ENCODE measurements at regions not wholly inside any gene's neighbourhood (a gene's known extent, or its start where the extent isn't known, plus 50 kb on each side); places are given as distances from the start of the nearest gene placed in this dataset.

- WGBS, 2 donors, result 55 to 69% methylated on average over 3 of the region's 3 CpGs
- intact Hi-C loops (cut with DNase I), result no loop called here
Observed at GRCh38 chr20:24275946-24276705, 193.3 kb upstream of the SYNDIG1 start.

GRCh38 chr20:24273251-24273650, 196.2 kb upstream of the SYNDIG1 start:
- H3K27ac ChIP-seq, result no peak overlapping the region
- intact Hi-C loops (cut with DNase I), result no loop called here
- no peak for DNase-seq
- no peaks in the 10 kb centered on the region for H3K9me3 ChIP-seq
- TF ChIP-seq CTCF (IDR thresholded peaks at IDR 0.05), result no peak
- no peak for TF ChIP-seq POLR2A (IDR thresholded peaks at IDR 0.05)
- no peak for TF ChIP-seq EP300 (IDR thresholded peaks at IDR 0.05)
- no peak for TF ChIP-seq POLR2AphosphoS5 (IDR thresholded peaks at IDR 0.05)
- H3K36me3 ChIP-seq, result no peaks in the 10 kb centered on the region
- H3K27me3 ChIP-seq, result no peaks in the 10 kb centered on the region
- no peak overlapping the region for H3K4me3 ChIP-seq
- no peaks in the 10 kb centered on the region for H3K4me1 ChIP-seq

More at GRCh38 chr20:24275946-24276705, 193.3 kb upstream of the SYNDIG1 start:
- TF ChIP-seq POLR2AphosphoS5 (IDR thresholded peaks at IDR 0.05) (no peak), CTCF (IDR thresholded peaks at IDR 0.05) (no peak), EP300 (IDR thresholded peaks at IDR 0.05) (no peak)
- Histone ChIP-seq H3K4me1 (no peaks in the 10 kb centered on the region), H3K4me3 (no peak overlapping the region), H3K36me3 (no peaks in the 10 kb centered on the region), H3K27ac (no peak overlapping the region), H3K9me3 (no peaks in the 10 kb centered on the region), H3K27me3 (no peaks in the 10 kb centered on the region)
- no peak for DNase-seq

- H3K9me3 ChIP-seq, result no peaks in the 10 kb centered on the region
- intact Hi-C loops (cut with DNase I), result no loop called here
- H3K4me1 ChIP-seq, result peaks cover 0 to 8% (median 0%) of the 10 kb centered on the region in 4 donors
- H3K4me3 ChIP-seq, result no peak overlapping the region
- H3K36me3 ChIP-seq, result no peaks in the 10 kb centered on the region
- H3K27me3 ChIP-seq, result peaks cover 0 to 9% (median 0%) of the 10 kb centered on the region in 3 donors
- WGBS, 2 donors, result 64% methylated on average over 3 of the region's 3 CpGs
- no peak for DNase-seq
- no peak for TF ChIP-seq EP300 (IDR thresholded peaks at IDR 0.05)
- no peak for TF ChIP-seq POLR2A (IDR thresholded peaks at IDR 0.05)
- no peak for TF ChIP-seq POLR2AphosphoS5 (IDR thresholded peaks at IDR 0.05)
- TF ChIP-seq CTCF (IDR thresholded peaks at IDR 0.05), result no peak
- H3K27ac ChIP-seq, result no peak overlapping the region
Observed at GRCh38 chr20:24261351-24261750, 208.1 kb upstream of the SYNDIG1 start.

GRCh38 chr20:24257171-24257570, 212.3 kb upstream of the SYNDIG1 start:
- Histone ChIP-seq H3K4me3 (no peak overlapping the region), H3K9me3 (no peaks in the 10 kb centered on the region), H3K27ac (no peak overlapping the region), H3K4me1 (peaks cover 0 to 8% (median 0%) of the 10 kb centered on the region in 4 donors), H3K36me3 (no peaks in the 10 kb centered on the region), H3K27me3 (no peaks in the 10 kb centered on the region)
- intact Hi-C loops (cut with DNase I), result no loop called here
- DNase-seq, result no peak
- 94 to 95% methylated on average over 3 of the region's 3 CpGs for WGBS, 2 donors
- TF ChIP-seq POLR2A (IDR thresholded peaks at IDR 0.05) (no peak), CTCF (IDR thresholded peaks at IDR 0.05) (no peak), POLR2AphosphoS5 (IDR thresholded peaks at IDR 0.05) (no peak), EP300 (IDR thresholded peaks at IDR 0.05) (no peak)

GRCh38 chr20:24256307-24256706, 213.1 kb upstream of the SYNDIG1 start:
- Histone ChIP-seq H3K4me3 (no peak overlapping the region), H3K9me3 (no peaks in the 10 kb centered on the region), H3K36me3 (no peaks in the 10 kb centered on the region), H3K27ac (no peak overlapping the region), H3K4me1 (peaks cover 0 to 5% (median 0%) of the 10 kb centered on the region in 4 donors), H3K27me3 (no peaks in the 10 kb centered on the region)
- intact Hi-C loops (cut with DNase I), result no loop called here
- 86 to 89% methylated on average over 9 of the region's 9 CpGs for WGBS, 2 donors
- DNase-seq, result no peak
- TF ChIP-seq POLR2A (IDR thresholded peaks at IDR 0.05) (no peak), EP300 (IDR thresholded peaks at IDR 0.05) (no peak), CTCF (IDR thresholded peaks at IDR 0.05) (no peak), POLR2AphosphoS5 (IDR thresholded peaks at IDR 0.05) (no peak)

All from sigmoid colon (tissue), 6 donors.